ENCODE measurements at regions not wholly inside any gene's neighbourhood (a gene's known extent, or its start where the extent isn't known, plus 50 kb on each side); places are given as distances from the start of the nearest gene placed in this dataset.
"Not testable (repeated sequence)": the region's sequence is repeated elsewhere in the genome, so short reads cannot be mapped to it uniquely, and the experiment has no call there.

DNA sequence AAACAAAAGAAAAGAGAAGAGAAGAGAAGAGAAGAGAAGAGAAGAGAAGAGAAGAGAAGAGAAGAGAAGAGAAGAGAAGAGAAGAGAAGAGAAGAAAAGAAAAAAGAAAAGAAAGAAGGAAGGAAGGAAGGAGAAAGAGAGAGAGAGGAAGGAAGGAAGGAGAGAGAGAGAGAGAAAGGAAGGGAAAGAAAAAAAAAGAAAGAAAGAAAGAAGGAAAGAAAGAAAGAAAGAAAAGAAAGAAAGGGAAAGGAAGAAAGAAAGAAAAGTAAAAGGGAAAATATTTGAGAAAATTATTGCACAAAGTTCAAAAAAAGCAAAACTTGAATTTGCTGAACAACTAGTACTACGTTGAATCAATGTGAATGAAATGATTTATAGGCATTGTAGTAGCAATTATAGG lies 237.7 kb downstream of the RND3 start:
- not testable (repeated sequence) for TF ChIP-seq YY1 (IDR thresholded peaks at IDR 0.05; ENCODE audit: low read depth); TCF12 (IDR thresholded peaks at IDR 0.05); RCOR1 (IDR thresholded peaks at IDR 0.05; ENCODE audit: low read length); RAD21 (IDR thresholded peaks at IDR 0.05; ENCODE audit: low read length); JUND (IDR thresholded peaks at IDR 0.05); SIN3A (IDR thresholded peaks at IDR 0.05; ENCODE audit: borderline replicate concordance, low read depth, low read length); TAF1 (IDR thresholded peaks at IDR 0.05; ENCODE audit: borderline replicate concordance, low read depth, low read length)
- TF ChIP-seq, protein P1, sequence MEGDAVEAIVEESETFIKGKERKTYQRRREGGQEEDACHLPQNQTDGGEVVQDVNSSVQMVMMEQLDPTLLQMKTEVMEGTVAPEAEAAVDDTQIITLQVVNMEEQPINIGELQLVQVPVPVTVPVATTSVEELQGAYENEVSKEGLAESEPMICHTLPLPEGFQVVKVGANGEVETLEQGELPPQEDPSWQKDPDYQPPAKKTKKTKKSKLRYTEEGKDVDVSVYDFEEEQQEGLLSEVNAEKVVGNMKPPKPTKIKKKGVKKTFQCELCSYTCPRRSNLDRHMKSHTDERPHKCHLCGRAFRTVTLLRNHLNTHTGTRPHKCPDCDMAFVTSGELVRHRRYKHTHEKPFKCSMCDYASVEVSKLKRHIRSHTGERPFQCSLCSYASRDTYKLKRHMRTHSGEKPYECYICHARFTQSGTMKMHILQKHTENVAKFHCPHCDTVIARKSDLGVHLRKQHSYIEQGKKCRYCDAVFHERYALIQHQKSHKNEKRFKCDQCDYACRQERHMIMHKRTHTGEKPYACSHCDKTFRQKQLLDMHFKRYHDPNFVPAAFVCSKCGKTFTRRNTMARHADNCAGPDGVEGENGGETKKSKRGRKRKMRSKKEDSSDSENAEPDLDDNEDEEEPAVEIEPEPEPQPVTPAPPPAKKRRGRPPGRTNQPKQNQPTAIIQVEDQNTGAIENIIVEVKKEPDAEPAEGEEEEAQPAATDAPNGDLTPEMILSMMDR (IDR thresholded peaks at IDR 0.05), result not testable (repeated sequence)
- TF ChIP-seq, protein P2, sequence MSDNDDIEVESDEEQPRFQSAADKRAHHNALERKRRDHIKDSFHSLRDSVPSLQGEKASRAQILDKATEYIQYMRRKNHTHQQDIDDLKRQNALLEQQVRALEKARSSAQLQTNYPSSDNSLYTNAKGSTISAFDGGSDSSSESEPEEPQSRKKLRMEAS (IDR thresholded peaks at IDR 0.05; ENCODE audit: low read depth), result not testable (repeated sequence)
